GM12892 (cell line): ENCODE measurements at regions not wholly inside any gene's neighbourhood (a gene's known extent, or its start where the extent isn't known, plus 50 kb on each side); places are given as distances from the start of the nearest gene placed in this dataset.

Source experiments
- POLR2A ChIP-seq: IDR thresholded peaks from 2 replicates; pipeline ENCODE4 v1.6.1; 2011; ENCODE audit warnings: low read depth, low read length, control low read depth
- POLR2AphosphoS5 ChIP-seq: IDR thresholded peaks from 2 replicates; pipeline ENCODE4 v1.6.1; 2011; ENCODE audit warnings: low read depth, low read length, control low read depth
- TAF1 ChIP-seq: IDR thresholded peaks from 2 replicates; pipeline ENCODE4 v1.6.1; 2011; ENCODE audit warnings: low read depth, mild to moderate bottlenecking, control low read depth, low read length, borderline replicate concordance

- TF ChIP-seq POLR2A: no peak
- no peak for TF ChIP-seq POLR2AphosphoS5
- TF ChIP-seq TAF1: no peak
Observed at GRCh38 chr12:58980768-58981167, 60.5 kb upstream of the LRIG3 start.
